Renal cortex interstitium (tissue), 11 donors: ENCODE measurements at regions not wholly inside any gene's neighbourhood (a gene's known extent, or its start where the extent isn't known, plus 50 kb on each side); places are given as distances from the start of the nearest gene placed in this dataset.

Source experiments
- DNase-seq, 11 donors: peaks; one replicate each; pipeline ENCODE4 v3.0.0-alpha.2; 2013; ENCODE audit warnings: low read depth in 9 of 11, low spot score in 4 of 11; ENCODE audit errors: extremely low read depth in 1 of 11

- no peak for DNase-seq
Measured at GRCh38 chr2:212669761-212670160, 131.2 kb upstream of the ERBB4 start.

- DNase-seq: no peak
Measured at GRCh38 chr2:212667751-212668316, 129.2 kb upstream of the ERBB4 start.

- DNase-seq: no peak
Measured at GRCh38 chr2:212665948-212666347, 127.3 kb upstream of the ERBB4 start.

GRCh38 chr2:212659441-212659840 lies 120.8 kb upstream of the ERBB4 start:
- DNase-seq: no peak

GRCh38 chr2:212649646-212650045 lies 111.0 kb upstream of the ERBB4 start:
- DNase-seq: no peak

GRCh38 chr2:212646698-212647366 lies 108.2 kb upstream of the ERBB4 start:
- no peak for DNase-seq

GRCh38 chr2:212644195-212644837 lies 105.7 kb upstream of the ERBB4 start:
- no peak for DNase-seq

GRCh38 chr2:212640428-212640827 lies 101.8 kb upstream of the ERBB4 start:
- peak in 5 of 11 donors; percentile 1 to 38 (median 13) for DNase-seq

- DNase-seq: no peak
Measured at GRCh38 chr2:212638694-212639093, 100.1 kb upstream of the ERBB4 start.

- no peak for DNase-seq
Measured at GRCh38 chr2:212628586-212628985, 90.0 kb upstream of the ERBB4 start.

- DNase-seq: no peak
Measured at GRCh38 chr2:212626371-212626918, 87.8 kb upstream of the ERBB4 start.

GRCh38 chr2:212619954-212620353 lies 81.4 kb upstream of the ERBB4 start:
- no peak for DNase-seq

- DNase-seq: no peak
Measured at GRCh38 chr2:212618636-212619035, 80.0 kb upstream of the ERBB4 start.

GRCh38 chr2:212610872-212611425 lies 72.3 kb upstream of the ERBB4 start:
- DNase-seq: no peak

GRCh38 chr2:212609479-212609878 lies 70.9 kb upstream of the ERBB4 start:
- DNase-seq: no peak

- DNase-seq: no peak
Measured at GRCh38 chr2:212607080-212607479, 68.5 kb upstream of the ERBB4 start.

GRCh38 chr2:212606232-212606631 lies 67.6 kb upstream of the ERBB4 start:
- no peak for DNase-seq

GRCh38 chr2:212596688-212597087 lies 58.1 kb upstream of the ERBB4 start:
- DNase-seq: no peak

GRCh38 chr2:212596276-212596675 lies 57.7 kb upstream of the ERBB4 start:
- DNase-seq: no peak

- DNase-seq: no peak
Measured at GRCh38 chr2:212595036-212595654, 56.5 kb upstream of the ERBB4 start.
